Keratinocyte (primary cell): ENCODE measurements at regions not wholly inside any gene's neighbourhood (a gene's known extent, or its start where the extent isn't known, plus 50 kb on each side); places are given as distances from the start of the nearest gene placed in this dataset.

Experiments
- DNase-seq: peaks from one replicate; pipeline ENCODE4 v3.0.0-alpha.2; 2011; ENCODE audit warnings: low read depth, missing footprints, low spot score
- FAIRE-seq: peaks from 2 replicates; lab custom pipeline; 2011; peaks lifted over from hg19 to GRCh38; lab: Jason Lieb, UNC
- H2AFZ ChIP-seq: 2 replicates; pipeline ENCODE4 v1.6.0; 2012; ENCODE audit warnings: low read length, control low read depth, inconsistent platforms; ENCODE audit not compliant: control insufficient read depth
- H3K27ac ChIP-seq: 2 replicates; pipeline ENCODE4 v1.5.1; 2011; ENCODE audit warnings: low read length; ENCODE audit not compliant: control insufficient read depth, insufficient read depth
- H3K27me3 ChIP-seq: 3 replicates; pipeline ENCODE4 v1.6.0; 2011; ENCODE audit warnings: low read length; ENCODE audit not compliant: control insufficient read depth, insufficient read depth; ENCODE audit errors: extremely low read depth
- H3K36me3 ChIP-seq, 2 experiments: 2 replicates in 1 of 2; 3 replicates in 1 of 2; pipeline ENCODE4 v1.5.1; 2011; ENCODE audit warnings: low read length in 2 of 2, mild to moderate bottlenecking in 1 of 2; ENCODE audit not compliant: control insufficient read depth in 2 of 2, insufficient read depth in 2 of 2; ENCODE audit errors: extremely low read depth in 1 of 2
- H3K4me1 ChIP-seq: 3 replicates; pipeline ENCODE4 v1.5.1; 2011; ENCODE audit warnings: low read length; ENCODE audit not compliant: control insufficient read depth, insufficient read depth; ENCODE audit errors: extremely low read depth
- H3K4me2 ChIP-seq: 3 replicates; pipeline ENCODE4 v1.6.0; 2011; ENCODE audit warnings: low read depth, low read length; ENCODE audit not compliant: control insufficient read depth, insufficient read depth; ENCODE audit errors: extremely low read depth
- H3K4me3 ChIP-seq, 3 experiments: fragments of 200-600 bp in 1 of 3; sonication (generic) in 1 of 3; 2 replicates in 2 of 3; 3 replicates in 1 of 3; pipeline ENCODE4 v1.5.1; 2011 to 2016; ENCODE audit warnings: low read length in 3 of 3, mild to moderate bottlenecking in 3 of 3, control low read depth in 2 of 3, inconsistent platforms in 1 of 3, low read depth in 1 of 3, mixed read lengths in 1 of 3, mixed run types in 1 of 3, moderate library complexity in 1 of 3; ENCODE audit not compliant: control insufficient read depth in 2 of 3, insufficient read depth in 2 of 3; ENCODE audit errors: extremely low read depth in 1 of 3
- H3K79me2 ChIP-seq: 2 replicates; pipeline ENCODE4 v1.6.0; 2012; ENCODE audit warnings: low read length; ENCODE audit not compliant: control insufficient read depth, insufficient read depth
- H3K9ac ChIP-seq: 3 replicates; pipeline ENCODE4 v1.6.0; 2011; ENCODE audit warnings: low read length; ENCODE audit not compliant: control insufficient read depth, insufficient read depth; ENCODE audit errors: extremely low read depth
- H3K9me1 ChIP-seq: 3 replicates; pipeline ENCODE4 v1.6.0; 2011; ENCODE audit warnings: low read length; ENCODE audit not compliant: control insufficient read depth, insufficient read depth; ENCODE audit errors: extremely low read depth
- H3K9me3 ChIP-seq: 2 replicates; pipeline ENCODE4 v1.5.1; 2012; ENCODE audit warnings: low read depth, low read length; ENCODE audit not compliant: control insufficient read depth
- H4K20me1 ChIP-seq: 3 replicates; pipeline ENCODE4 v1.6.0; 2011; ENCODE audit warnings: low read length; ENCODE audit not compliant: control insufficient read depth, insufficient read depth; ENCODE audit errors: extremely low read depth
- EZH2 ChIP-seq: IDR thresholded peaks from one replicate; pipeline ENCODE4 v1.6.1; 2012; ENCODE audit warnings: inconsistent platforms, mild to moderate bottlenecking, low read length, moderate library complexity
- dilution Hi-C: fragments of 300-500 bp; cut with MboI; formaldehyde crosslinking; loops from one replicate; pipeline ENCODE4 v1.7.0; 2020; ENCODE audit warnings: low sequenced_read_pairs; ENCODE audit not compliant: extremely low pct_ligation_motif_present
- TF ChIP-seq, protein P1 (sequence below), 3 experiments: IDR thresholded peaks in 1 of 3; conservative IDR thresholded peaks in 1 of 3; optimal IDR thresholded peaks in 1 of 3; 2 replicates in 2 of 3; 3 replicates in 1 of 3; pipeline versions ENCODE3 to v1.5.1; 2011; ENCODE audit warnings: low read length in 3 of 3, mild to moderate bottlenecking in 3 of 3, moderate library complexity in 2 of 3, control low read depth in 1 of 3, inconsistent platforms in 1 of 3; ENCODE audit not compliant: insufficient read depth in 2 of 3; ENCODE audit errors: extremely low read depth in 1 of 3

DNA sequence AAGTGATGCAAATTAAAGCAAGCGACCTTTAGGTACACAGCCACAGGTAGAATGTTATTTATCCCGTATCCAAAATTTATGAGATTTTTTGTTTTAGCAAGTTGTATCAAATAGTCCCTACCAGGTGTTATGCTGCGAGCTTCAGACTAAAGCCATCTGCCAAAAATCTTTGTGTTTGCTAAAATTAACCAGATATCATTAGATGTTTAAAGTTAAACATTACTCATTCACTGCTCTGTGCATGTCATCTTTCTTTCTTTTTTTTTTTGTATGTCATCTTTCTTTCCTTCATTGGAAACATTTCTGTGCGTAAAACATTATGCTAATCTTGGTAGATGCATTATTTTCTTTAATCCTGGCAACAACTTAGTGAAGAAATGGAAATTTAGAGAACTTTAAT lies 173.1 kb downstream of the FHIP1A start:
- Histone ChIP-seq H3K36me3 (peaks cover 0 to 3% of the 10 kb centered on the region in 2 experiments), H3K27me3 (no peaks in the 10 kb centered on the region), H3K4me3 (no peak overlapping the region), H4K20me1 (no peaks in the 10 kb centered on the region), H3K9me3 (no peaks in the 10 kb centered on the region), H3K4me2 (no peak overlapping the region), H2AFZ (no peak overlapping the region), H3K27ac (no peak overlapping the region), H3K79me2 (peaks cover 2% of the 10 kb centered on the region), H3K9ac (no peak overlapping the region), H3K9me1 (no peaks in the 10 kb centered on the region), H3K4me1 (peaks cover 15% of the 10 kb centered on the region)
- DNase-seq, result no peak
- TF ChIP-seq EZH2, result no peak
- TF ChIP-seq, protein P1, sequence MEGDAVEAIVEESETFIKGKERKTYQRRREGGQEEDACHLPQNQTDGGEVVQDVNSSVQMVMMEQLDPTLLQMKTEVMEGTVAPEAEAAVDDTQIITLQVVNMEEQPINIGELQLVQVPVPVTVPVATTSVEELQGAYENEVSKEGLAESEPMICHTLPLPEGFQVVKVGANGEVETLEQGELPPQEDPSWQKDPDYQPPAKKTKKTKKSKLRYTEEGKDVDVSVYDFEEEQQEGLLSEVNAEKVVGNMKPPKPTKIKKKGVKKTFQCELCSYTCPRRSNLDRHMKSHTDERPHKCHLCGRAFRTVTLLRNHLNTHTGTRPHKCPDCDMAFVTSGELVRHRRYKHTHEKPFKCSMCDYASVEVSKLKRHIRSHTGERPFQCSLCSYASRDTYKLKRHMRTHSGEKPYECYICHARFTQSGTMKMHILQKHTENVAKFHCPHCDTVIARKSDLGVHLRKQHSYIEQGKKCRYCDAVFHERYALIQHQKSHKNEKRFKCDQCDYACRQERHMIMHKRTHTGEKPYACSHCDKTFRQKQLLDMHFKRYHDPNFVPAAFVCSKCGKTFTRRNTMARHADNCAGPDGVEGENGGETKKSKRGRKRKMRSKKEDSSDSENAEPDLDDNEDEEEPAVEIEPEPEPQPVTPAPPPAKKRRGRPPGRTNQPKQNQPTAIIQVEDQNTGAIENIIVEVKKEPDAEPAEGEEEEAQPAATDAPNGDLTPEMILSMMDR (optimal IDR thresholded peaks at IDR 0.05 in 1 of 3, IDR thresholded peaks at IDR 0.05 in 1 of 3, conservative IDR thresholded peaks at IDR 0.05 in 1 of 3; ENCODE audit: extremely low read depth in 1 of 3, insufficient read depth in 2 of 3, low read length in 3 of 3), result no peak
- FAIRE-seq, result no peak
- dilution Hi-C loops, result no loop called here

- Histone ChIP-seq H3K9ac (no peak overlapping the region), H3K9me1 (no peaks in the 10 kb centered on the region), H3K9me3 (no peaks in the 10 kb centered on the region), H3K4me3 (no peak overlapping the region), H3K79me2 (peaks cover 2% of the 10 kb centered on the region), H2AFZ (no peak overlapping the region), H3K4me1 (peaks cover 15% of the 10 kb centered on the region), H3K27me3 (no peaks in the 10 kb centered on the region), H3K4me2 (no peak overlapping the region), H4K20me1 (no peaks in the 10 kb centered on the region), H3K27ac (peak overlapping the region; percentile 25), H3K36me3 (no peaks in the 10 kb centered on the region)
- no peak for FAIRE-seq
- DNase-seq, result no peak
- no peak for TF ChIP-seq EZH2
- TF ChIP-seq, protein P1 (optimal IDR thresholded peaks at IDR 0.05 in 1 of 3, IDR thresholded peaks at IDR 0.05 in 1 of 3, conservative IDR thresholded peaks at IDR 0.05 in 1 of 3; ENCODE audit: extremely low read depth in 1 of 3, insufficient read depth in 2 of 3, low read length in 3 of 3), result no peak
- dilution Hi-C loops, result no loop called here
These were observed 174.4 kb downstream of the FHIP1A start for GRCh38 chr4:151583157-151583914.
